Vagina (tissue), 2 donors: ENCODE measurements at regions not wholly inside any gene's neighbourhood (a gene's known extent, or its start where the extent isn't known, plus 50 kb on each side); places are given as distances from the start of the nearest gene placed in this dataset.

Experiments used
- POLR2A ChIP-seq, 2 donors: fragments of 450-650 bp; IDR thresholded peaks; one replicate each; pipeline ENCODE4 v1.6.1; 2017; ENCODE audit warnings: antibody characterized with exemption in 2 of 2, mild to moderate bottlenecking in 2 of 2, moderate library complexity in 2 of 2
- TF ChIP-seq, protein P1 (sequence below), 3 experiments: fragments of 450-650 bp in 2 of 3; fragments of 200-600 bp in 1 of 3; sonication (generic) in 1 of 3; IDR thresholded peaks; one replicate each; pipeline ENCODE4 v1.5.1; 2017 to 2019; ENCODE audit warnings: antibody characterized with exemption in 3 of 3, mild to moderate bottlenecking in 2 of 3, moderate library complexity in 2 of 3

DNA sequence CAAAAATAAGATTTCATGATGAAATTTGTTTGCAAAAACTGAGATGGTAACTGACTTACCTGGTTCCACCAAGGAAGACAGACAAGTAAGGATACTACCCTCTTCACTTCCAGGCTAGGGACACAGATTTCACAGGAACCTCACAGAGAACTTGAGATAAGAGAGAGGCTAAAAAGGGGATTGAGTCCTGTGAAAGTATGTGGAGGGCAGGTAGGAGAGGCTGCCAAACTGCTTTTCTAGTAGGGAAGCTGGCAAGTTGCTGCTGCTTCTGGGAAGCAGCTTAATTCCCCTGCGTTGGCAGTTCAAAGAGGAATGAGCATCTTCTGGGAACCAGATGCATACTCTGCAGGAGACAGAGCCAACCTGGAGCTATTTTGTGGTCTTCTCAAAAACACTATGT lies 841.6 kb downstream of the CCSER2 start:
- TF ChIP-seq, protein P1, sequence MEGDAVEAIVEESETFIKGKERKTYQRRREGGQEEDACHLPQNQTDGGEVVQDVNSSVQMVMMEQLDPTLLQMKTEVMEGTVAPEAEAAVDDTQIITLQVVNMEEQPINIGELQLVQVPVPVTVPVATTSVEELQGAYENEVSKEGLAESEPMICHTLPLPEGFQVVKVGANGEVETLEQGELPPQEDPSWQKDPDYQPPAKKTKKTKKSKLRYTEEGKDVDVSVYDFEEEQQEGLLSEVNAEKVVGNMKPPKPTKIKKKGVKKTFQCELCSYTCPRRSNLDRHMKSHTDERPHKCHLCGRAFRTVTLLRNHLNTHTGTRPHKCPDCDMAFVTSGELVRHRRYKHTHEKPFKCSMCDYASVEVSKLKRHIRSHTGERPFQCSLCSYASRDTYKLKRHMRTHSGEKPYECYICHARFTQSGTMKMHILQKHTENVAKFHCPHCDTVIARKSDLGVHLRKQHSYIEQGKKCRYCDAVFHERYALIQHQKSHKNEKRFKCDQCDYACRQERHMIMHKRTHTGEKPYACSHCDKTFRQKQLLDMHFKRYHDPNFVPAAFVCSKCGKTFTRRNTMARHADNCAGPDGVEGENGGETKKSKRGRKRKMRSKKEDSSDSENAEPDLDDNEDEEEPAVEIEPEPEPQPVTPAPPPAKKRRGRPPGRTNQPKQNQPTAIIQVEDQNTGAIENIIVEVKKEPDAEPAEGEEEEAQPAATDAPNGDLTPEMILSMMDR (IDR thresholded peaks at IDR 0.05), result no peak
- TF ChIP-seq POLR2A (IDR thresholded peaks at IDR 0.05), result no peak
